ENCODE measurements at regions not wholly inside any gene's neighbourhood (a gene's known extent, or its start where the extent isn't known, plus 50 kb on each side); places are given as distances from the start of the nearest gene placed in this dataset.

DNA sequence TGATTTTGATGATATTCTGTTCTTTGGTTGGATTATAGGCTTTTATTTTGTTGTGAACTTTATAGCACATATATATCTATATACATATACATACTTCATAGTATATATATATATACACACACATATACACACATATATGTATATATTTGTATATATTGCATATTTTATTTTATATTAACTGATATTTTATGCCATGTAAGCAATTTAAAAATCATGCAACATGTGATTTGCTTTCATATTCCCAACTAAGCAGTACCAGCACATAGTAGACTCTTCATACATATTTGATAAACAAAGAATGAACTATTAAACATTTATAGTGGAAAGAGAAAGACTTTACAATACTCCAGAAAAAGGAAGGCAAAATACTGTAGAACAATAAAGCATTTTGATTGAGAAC, 679.2 kb downstream of the TENT5A start:
- Histone ChIP-seq H3K9me3 (no peaks in the 10 kb centered on the region), H3K4me1 (no peaks in the 10 kb centered on the region), H3K27me3 (no peaks in the 10 kb centered on the region), H3K9ac (no peak overlapping the region), H4K20me1 (no peaks in the 10 kb centered on the region), H3K36me3 (no peaks in the 10 kb centered on the region), H3K27ac (no peak overlapping the region), H3K4me2 (no peak overlapping the region), H3K4me3 (no peak overlapping the region)
- no peak for TF ChIP-seq Cebpa-rat (IDR thresholded peaks at IDR 0.05)

DNA sequence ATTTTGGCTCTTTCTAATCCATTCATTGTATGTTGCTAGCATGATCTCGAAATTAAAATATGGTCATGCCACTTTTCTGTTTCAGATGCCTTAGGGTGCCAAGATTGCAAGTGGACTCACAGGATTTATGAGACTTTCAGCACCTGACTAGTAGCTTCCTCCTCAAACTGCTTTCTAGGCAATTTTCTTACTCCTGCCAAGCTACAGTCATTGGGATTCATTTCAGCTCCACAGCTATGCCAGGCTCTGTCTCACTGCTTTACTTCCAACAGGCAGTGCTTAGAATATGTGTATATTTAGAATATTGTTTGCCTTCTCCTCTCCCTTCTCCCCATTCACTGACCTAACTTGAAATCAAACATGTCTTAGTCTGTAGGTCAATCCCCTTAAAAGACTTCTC, 681.4 kb downstream of the TENT5A start:
- Histone ChIP-seq H3K27me3 (no peaks in the 10 kb centered on the region), H3K9ac (no peak overlapping the region), H3K4me3 (no peak overlapping the region), H3K27ac (no peak overlapping the region), H4K20me1 (no peaks in the 10 kb centered on the region), H3K4me1 (no peaks in the 10 kb centered on the region), H3K4me2 (no peak overlapping the region), H3K36me3 (no peaks in the 10 kb centered on the region), H3K9me3 (no peaks in the 10 kb centered on the region)
- no peak for TF ChIP-seq Cebpa-rat (IDR thresholded peaks at IDR 0.05)

- H3K4me1 ChIP-seq = no peaks in the 10 kb centered on the region
- no peak overlapping the region for H3K4me2 ChIP-seq
- no peaks in the 10 kb centered on the region for H3K36me3 ChIP-seq
- H4K20me1 ChIP-seq = no peaks in the 10 kb centered on the region
- no peaks in the 10 kb centered on the region for H3K9me3 ChIP-seq
- no peaks in the 10 kb centered on the region for H3K27me3 ChIP-seq
- H3K4me3 ChIP-seq = no peak overlapping the region
- no peak for TF ChIP-seq Cebpa-rat (IDR thresholded peaks at IDR 0.05)
- no peak overlapping the region for H3K9ac ChIP-seq
- H3K27ac ChIP-seq = no peak overlapping the region
Observed at GRCh38 chr6:81067057-81067456, 685.4 kb downstream of the TENT5A start.

GRCh38 chr6:81063891-81064290, 688.6 kb downstream of the TENT5A start:
- H3K9ac ChIP-seq = no peak overlapping the region
- H3K27me3 ChIP-seq = no peaks in the 10 kb centered on the region
- H3K4me2 ChIP-seq = no peak overlapping the region
- H3K36me3 ChIP-seq = no peaks in the 10 kb centered on the region
- TF ChIP-seq Cebpa-rat (IDR thresholded peaks at IDR 0.05) = no peak
- H3K9me3 ChIP-seq = no peaks in the 10 kb centered on the region
- H3K27ac ChIP-seq = no peak overlapping the region
- no peaks in the 10 kb centered on the region for H3K4me1 ChIP-seq
- H4K20me1 ChIP-seq = no peaks in the 10 kb centered on the region
- no peak overlapping the region for H3K4me3 ChIP-seq

DNA sequence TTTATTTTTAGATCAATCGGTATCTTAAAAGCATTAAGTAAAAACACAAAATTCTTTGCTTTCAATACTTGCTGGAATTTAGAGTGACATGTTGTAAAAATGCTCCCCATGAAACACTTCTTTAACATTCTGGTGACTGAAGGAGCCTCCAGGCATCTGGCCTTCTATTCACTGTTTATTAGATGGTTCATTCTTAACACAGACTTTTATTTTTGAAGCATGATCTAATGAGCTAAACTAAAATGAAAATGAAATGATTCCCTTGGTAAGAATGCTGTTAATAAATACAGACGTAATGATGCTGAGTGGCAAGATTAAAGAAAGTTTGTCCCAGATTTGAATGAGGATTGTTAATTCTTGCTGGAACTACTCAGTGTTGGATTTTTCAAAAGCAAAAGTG, 698.4 kb downstream of the TENT5A start:
- Histone ChIP-seq H3K36me3 (no peaks in the 10 kb centered on the region), H3K9ac (no peak overlapping the region), H3K4me1 (no peaks in the 10 kb centered on the region), H3K27me3 (no peaks in the 10 kb centered on the region), H3K27ac (no peak overlapping the region), H3K4me2 (no peak overlapping the region), H3K9me3 (no peaks in the 10 kb centered on the region), H4K20me1 (no peaks in the 10 kb centered on the region), H3K4me3 (no peak overlapping the region)
- no peak for TF ChIP-seq Cebpa-rat (IDR thresholded peaks at IDR 0.05)

- H3K4me2 ChIP-seq = no peak overlapping the region
- no peak overlapping the region for H3K4me3 ChIP-seq
- no peaks in the 10 kb centered on the region for H3K4me1 ChIP-seq
- no peaks in the 10 kb centered on the region for H3K36me3 ChIP-seq
- no peak overlapping the region for H3K27ac ChIP-seq
- H4K20me1 ChIP-seq = no peaks in the 10 kb centered on the region
- no peaks in the 10 kb centered on the region for H3K27me3 ChIP-seq
- no peak overlapping the region for H3K9ac ChIP-seq
- H3K9me3 ChIP-seq = no peaks in the 10 kb centered on the region
- no peak for TF ChIP-seq Cebpa-rat (IDR thresholded peaks at IDR 0.05)
Observed at GRCh38 chr6:81051952-81052351, 700.5 kb downstream of the TENT5A start.

DNA sequence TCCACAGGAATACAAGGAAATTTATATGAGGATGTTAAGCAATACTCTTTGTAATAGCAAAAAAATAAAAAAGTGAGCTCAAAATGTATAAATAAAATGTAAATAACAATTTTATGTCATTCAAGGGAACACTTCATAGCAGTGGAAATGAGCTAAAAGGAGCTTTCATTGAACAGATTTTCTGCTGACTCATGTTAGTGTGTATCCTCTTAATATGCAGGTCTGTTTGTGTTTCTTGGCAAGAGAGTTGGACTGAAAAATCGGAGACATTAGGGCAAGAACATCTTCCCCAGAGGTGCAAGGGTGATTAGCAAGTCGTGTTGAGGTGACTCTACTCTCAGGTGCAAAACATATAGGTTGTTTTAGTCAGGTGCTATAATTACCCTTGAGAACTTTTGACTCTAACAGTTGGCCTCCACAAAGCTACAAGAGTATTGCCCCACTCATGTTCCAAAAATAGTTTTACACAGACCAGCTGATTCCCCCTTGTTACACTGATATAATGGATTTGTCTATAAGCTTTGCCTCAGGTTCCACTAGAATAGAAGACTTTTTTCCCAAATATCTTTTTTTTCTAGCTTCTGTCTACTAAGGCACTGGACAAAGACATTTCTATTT, 702.9 kb downstream of the TENT5A start:
- TF ChIP-seq Cebpa-rat (IDR thresholded peaks at IDR 0.05) = no peak

GRCh38 chr6:81031416-81031815, 721.1 kb downstream of the TENT5A start:
- H4K20me1 ChIP-seq = no peaks in the 10 kb centered on the region
- H3K27ac ChIP-seq = no peak overlapping the region
- no peaks in the 10 kb centered on the region for H3K9me3 ChIP-seq
- no peak for TF ChIP-seq Cebpa-rat (IDR thresholded peaks at IDR 0.05)
- H3K4me3 ChIP-seq = no peak overlapping the region
- H3K4me1 ChIP-seq = no peaks in the 10 kb centered on the region
- H3K36me3 ChIP-seq = no peaks in the 10 kb centered on the region
- no peaks in the 10 kb centered on the region for H3K27me3 ChIP-seq
- H3K4me2 ChIP-seq = no peak overlapping the region
- H3K9ac ChIP-seq = no peak overlapping the region

More for the DNA sequence above, 702.9 kb downstream of the TENT5A start:
- Histone ChIP-seq H3K9ac (no peak overlapping the region), H3K9me3 (no peaks in the 10 kb centered on the region), H3K4me3 (no peak overlapping the region), H3K4me1 (no peaks in the 10 kb centered on the region), H3K27me3 (no peaks in the 10 kb centered on the region), H3K27ac (no peak overlapping the region), H4K20me1 (no peaks in the 10 kb centered on the region), H3K36me3 (no peaks in the 10 kb centered on the region), H3K4me2 (no peak overlapping the region)

DNA sequence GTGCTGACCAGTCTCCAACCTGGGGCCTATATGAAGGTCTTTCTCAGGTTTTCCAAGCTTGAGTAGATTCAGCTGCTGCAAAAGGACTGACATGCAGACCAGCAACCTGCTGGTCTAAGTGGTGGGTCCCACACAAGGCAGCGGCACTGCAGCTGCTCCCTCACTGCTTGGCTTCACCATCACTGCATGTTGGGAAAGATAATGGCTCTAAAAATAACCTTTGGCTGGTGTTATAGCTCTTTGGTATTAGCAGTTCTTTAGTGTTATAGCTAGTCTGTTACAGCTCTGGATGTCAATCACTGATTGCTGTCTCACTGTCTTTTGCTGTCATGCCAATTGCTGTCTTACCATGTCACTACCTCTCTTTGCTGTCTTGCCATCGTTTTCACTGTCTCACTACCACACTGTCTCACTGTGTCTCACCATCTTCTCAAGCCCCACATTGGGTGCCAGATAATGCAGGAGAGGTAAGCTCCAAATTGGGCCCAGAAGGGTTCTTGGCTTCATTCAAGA, 726.4 kb downstream of the TENT5A start:
- H4K20me1 ChIP-seq = no peaks in the 10 kb centered on the region
- H3K27me3 ChIP-seq = no peaks in the 10 kb centered on the region
- H3K36me3 ChIP-seq = no peaks in the 10 kb centered on the region
- H3K9me3 ChIP-seq = peaks cover 10% of the 10 kb centered on the region; the same call in 1 of the 2 replicates
- H3K27ac ChIP-seq = no peak overlapping the region
- no peak for TF ChIP-seq Cebpa-rat (IDR thresholded peaks at IDR 0.05)
- no peak overlapping the region for H3K4me3 ChIP-seq
- no peaks in the 10 kb centered on the region for H3K4me1 ChIP-seq
- no peak overlapping the region for H3K4me2 ChIP-seq
- H3K9ac ChIP-seq = no peak overlapping the region

DNA sequence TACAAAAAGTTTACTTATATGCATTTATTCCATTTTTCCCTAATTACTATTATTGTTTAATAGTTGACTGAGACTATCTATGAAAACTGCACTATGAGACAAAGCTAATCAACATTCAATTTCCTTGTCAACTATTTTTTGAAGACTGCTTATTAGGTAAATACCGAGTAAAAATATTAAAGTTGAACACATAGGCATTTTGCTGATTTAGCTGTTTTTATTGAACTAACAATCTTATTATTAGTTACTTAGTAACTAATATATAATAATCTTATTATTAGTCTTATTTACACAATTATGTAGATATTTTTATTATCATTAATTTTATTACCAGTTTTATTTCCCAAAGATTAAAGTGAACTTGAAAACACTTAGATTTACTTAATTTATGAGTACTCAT, 728.8 kb downstream of the TENT5A start:
- Histone ChIP-seq H3K27ac (no peak overlapping the region), H3K9ac (no peak overlapping the region), H3K4me2 (no peak overlapping the region), H3K4me1 (no peaks in the 10 kb centered on the region), H3K9me3 (peaks cover 10% of the 10 kb centered on the region; the same call in 1 of the 2 replicates), H3K36me3 (no peaks in the 10 kb centered on the region), H3K4me3 (no peak overlapping the region), H4K20me1 (no peaks in the 10 kb centered on the region), H3K27me3 (no peaks in the 10 kb centered on the region)
- no peak for TF ChIP-seq Cebpa-rat (IDR thresholded peaks at IDR 0.05)
